AG09319 (cell line): ENCODE measurements at regions not wholly inside any gene's neighbourhood (a gene's known extent, or its start where the extent isn't known, plus 50 kb on each side); places are given as distances from the start of the nearest gene placed in this dataset.

Experiments used
- DNase-seq: peaks from one replicate; pipeline ENCODE4 v3.0.0-alpha.2; 2010; ENCODE audit warnings: low read depth; ENCODE audit errors: extremely low read depth
- TF ChIP-seq, protein P1 (sequence below): IDR thresholded peaks from 2 replicates; pipeline ENCODE4 v1.5.1; 2011; ENCODE audit warnings: low read depth, mild to moderate bottlenecking, inconsistent platforms, low read length, moderate library complexity

DNA sequence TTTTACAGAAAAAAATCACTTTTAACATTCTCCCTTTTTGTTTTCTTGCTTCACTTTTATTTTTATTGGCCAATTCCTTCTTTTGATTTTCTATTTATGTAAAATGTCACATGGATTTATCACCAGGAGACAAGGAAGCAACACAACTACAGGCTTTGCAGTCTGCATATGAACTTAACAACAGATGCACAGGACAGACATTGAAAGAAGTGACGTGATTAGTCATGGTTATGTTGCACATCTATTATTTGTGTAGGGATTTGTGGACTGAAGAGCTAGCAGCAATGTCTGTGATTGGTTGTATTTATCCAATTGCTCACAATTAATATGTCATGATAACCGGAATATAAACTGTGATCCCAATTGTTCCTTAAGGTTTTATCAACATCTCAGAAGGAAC lies 147.8 kb upstream of the KLF3 start:
- TF ChIP-seq, protein P1, sequence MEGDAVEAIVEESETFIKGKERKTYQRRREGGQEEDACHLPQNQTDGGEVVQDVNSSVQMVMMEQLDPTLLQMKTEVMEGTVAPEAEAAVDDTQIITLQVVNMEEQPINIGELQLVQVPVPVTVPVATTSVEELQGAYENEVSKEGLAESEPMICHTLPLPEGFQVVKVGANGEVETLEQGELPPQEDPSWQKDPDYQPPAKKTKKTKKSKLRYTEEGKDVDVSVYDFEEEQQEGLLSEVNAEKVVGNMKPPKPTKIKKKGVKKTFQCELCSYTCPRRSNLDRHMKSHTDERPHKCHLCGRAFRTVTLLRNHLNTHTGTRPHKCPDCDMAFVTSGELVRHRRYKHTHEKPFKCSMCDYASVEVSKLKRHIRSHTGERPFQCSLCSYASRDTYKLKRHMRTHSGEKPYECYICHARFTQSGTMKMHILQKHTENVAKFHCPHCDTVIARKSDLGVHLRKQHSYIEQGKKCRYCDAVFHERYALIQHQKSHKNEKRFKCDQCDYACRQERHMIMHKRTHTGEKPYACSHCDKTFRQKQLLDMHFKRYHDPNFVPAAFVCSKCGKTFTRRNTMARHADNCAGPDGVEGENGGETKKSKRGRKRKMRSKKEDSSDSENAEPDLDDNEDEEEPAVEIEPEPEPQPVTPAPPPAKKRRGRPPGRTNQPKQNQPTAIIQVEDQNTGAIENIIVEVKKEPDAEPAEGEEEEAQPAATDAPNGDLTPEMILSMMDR: no peak
- DNase-seq: no peak

DNA sequence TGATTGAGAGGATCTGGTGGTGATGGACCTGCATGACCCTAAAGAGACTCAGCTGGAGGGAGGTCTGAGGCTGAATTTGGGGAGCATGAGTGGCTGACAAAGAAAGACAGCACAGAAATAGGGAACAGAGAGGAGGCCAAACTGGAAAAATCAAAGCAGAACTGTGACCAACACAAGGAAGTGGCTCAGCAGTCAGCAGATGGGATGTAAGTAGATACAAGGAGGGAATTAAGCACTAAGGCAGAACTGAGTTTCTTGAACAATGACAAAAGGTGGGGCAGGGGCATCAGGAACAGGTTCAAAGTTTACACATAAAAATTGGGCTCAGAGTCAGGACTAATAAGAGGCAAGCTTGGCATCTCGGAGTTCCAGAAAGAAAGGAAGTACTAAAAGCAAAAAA lies 144.3 kb upstream of the KLF3 start:
- TF ChIP-seq, protein P1: no peak
- no peak for DNase-seq

DNA sequence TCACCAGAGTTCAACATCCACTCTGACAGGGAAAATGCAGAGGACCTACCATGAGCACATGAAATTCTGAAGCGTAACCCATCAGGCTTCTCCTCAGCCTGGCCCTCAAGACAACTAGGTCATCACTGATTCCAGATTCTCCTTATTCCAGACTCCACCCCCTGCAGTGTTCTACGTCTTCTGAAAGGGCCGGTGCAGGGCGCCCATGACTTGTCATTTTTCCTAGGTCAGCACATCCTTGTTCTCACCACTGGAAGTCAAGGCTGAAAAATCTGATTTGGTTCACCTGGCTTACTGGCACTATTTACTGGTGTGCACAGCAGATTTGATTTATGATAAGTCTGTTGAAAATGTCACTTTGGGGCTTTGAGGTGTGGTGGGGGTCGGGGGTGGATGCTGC lies 140.9 kb upstream of the KLF3 start:
- DNase-seq: no peak
- TF ChIP-seq, protein P1: no peak

DNA sequence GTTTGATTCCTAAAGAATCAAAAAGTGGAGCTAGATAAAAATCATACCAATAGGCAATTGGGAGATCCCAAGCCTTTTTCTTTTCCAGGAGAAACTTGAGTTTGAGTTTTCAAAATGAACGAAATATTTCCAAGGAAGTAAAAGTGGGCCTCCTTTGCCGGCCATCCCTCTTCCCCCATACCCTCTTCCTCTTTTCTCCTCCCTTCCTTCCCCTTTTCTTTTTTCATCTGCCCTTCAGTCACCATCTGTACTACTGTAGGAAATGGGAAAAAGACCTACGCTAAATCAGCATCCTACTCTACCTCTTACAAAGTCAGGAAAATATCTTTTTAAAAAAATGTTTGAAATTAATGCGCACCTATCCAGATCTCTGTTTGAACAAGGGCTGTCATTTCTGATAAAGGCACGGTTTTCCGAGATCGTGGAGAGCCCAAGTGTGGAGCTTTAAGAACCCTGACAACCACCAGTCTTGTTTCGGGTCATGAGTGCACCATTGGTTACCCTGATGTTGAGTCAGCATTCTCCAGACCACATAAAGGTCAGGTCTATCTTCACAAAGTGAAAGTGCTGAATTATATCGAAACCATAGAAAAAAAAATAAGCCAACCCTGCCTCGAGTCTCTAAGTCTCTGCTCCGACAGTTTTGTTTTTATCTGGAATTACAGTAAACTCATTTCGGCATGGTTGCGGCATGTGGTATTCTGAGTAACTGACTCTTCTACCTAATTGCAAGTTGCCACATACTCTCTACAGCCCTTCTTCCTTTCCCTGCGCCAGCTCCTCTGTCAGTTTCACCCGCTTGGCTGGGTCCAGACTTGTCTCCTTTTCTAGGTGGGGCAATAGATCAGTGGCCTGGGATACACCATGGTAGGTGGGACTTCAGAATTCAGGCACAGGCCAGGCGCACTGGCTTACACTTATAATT lies 140.2 kb upstream of the KLF3 start:
- TF ChIP-seq, protein P1: no peak
- no peak for DNase-seq

DNA sequence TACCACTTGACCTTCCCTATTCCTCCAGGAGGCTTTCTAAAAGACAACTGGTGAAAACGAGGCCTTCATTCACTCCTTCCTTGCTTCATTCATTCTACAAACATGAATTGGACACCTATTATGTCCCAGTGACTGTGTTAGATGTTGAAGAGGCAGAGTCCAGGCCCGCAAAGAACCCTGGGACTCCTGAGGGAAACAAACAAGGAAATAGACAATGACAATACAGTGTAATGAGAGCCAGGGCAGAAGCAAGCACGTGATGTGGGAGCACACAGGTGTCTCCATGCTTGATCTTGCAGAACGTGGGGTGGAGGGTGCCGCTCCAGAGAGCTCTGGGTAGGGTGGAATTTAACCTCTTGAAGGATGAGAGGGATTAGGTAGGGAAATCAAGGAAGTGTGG lies 137.6 kb upstream of the KLF3 start:
- TF ChIP-seq, protein P1: no peak
- DNase-seq: no peak

DNA sequence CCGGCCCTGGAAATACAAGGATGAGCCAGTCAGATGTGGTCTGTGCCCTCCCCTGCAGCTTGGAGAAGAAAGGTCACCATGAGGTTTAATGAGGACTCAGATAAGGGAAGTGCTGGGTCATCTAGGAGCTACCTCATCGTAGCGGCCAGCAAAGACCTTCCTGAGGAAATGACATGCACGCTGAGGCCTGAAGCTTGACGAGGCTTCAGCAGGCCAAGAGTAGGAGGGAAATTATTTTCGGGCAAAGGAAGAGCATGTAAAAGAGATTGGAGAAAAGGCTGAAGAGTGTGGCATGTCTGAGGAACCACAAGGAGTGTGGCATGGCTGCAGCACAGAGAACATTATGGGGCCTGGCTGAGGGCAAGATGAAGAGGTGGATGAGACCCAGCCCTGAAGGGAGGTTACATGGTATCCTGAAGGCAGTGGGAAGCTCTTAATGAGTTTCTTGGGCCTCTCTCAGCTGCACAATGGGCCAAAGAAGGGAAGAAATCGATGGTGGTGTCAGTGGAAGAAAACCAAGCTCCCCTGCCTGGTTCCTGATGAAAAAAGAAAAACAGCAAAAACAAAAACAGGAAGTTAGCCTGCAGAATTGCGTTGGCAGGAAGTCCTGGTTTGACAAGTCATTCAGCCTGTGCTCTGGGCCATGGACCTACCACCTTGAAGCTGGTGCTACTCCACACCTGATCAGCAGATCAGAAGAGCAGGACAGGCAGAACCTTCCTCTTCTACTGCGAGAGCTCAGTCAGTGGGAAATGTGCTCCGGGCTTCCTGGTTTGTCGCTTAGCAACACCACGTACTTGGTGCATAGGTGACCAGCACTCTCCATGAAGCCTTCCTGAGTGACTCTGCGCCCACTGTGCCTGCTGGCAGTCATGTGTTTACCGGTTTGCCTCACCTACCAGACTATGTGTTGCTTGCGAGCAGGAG lies 134.5 kb upstream of the KLF3 start:
- no peak for DNase-seq

More for the DNA sequence above, 134.5 kb upstream of the KLF3 start:
- TF ChIP-seq, protein P1: no peak
